Trophoblast cell (in vitro differentiated cells and primary cell): ENCODE measurements at regions not wholly inside any gene's neighbourhood (a gene's known extent, or its start where the extent isn't known, plus 50 kb on each side); places are given as distances from the start of the nearest gene placed in this dataset.

Experiments
- DNase-seq, 2 donors: peaks; one replicate each; pipeline ENCODE4 v3.0.0-alpha.2; 2016
- H2AFZ ChIP-seq: 2 replicates; pipeline ENCODE4 v1.6.1; 2013; ENCODE audit warnings: low read length, moderate library complexity, mild to moderate bottlenecking; ENCODE audit not compliant: insufficient read depth, poor library complexity
- H2AK5ac ChIP-seq: 2 replicates; pipeline ENCODE4 v1.6.1; 2013; ENCODE audit warnings: mild to moderate bottlenecking, low read length
- H2BK120ac ChIP-seq: 2 replicates; pipeline ENCODE4 v1.6.1; 2013; ENCODE audit warnings: low read length, mild to moderate bottlenecking, moderate library complexity; ENCODE audit not compliant: insufficient read depth, poor library complexity
- H2BK12ac ChIP-seq: 2 replicates; pipeline ENCODE4 v1.6.1; 2013; ENCODE audit warnings: mild to moderate bottlenecking, low read length, moderate library complexity
- H2BK5ac ChIP-seq: 2 replicates; pipeline ENCODE4 v1.6.1; 2013; ENCODE audit warnings: low read length, low read depth, moderate library complexity, mild to moderate bottlenecking; ENCODE audit not compliant: poor library complexity
- H3K14ac ChIP-seq: 2 replicates; pipeline ENCODE4 v1.6.1; 2013; ENCODE audit warnings: mild to moderate bottlenecking, low read length
- H3K18ac ChIP-seq: 2 replicates; pipeline ENCODE4 v1.6.1; 2013; ENCODE audit warnings: mild to moderate bottlenecking, low read length
- H3K23ac ChIP-seq: 2 replicates; pipeline ENCODE4 v1.6.1; 2013; ENCODE audit warnings: low read length
- H3K27ac ChIP-seq: 2 replicates; pipeline ENCODE4 v1.5.1; 2013; ENCODE audit warnings: low read depth, mild to moderate bottlenecking, inconsistent platforms, low read length, moderate library complexity
- H3K27me3 ChIP-seq: 2 replicates; pipeline ENCODE4 v1.6.1; 2013; ENCODE audit warnings: inconsistent platforms, mild to moderate bottlenecking, low read length, moderate library complexity; ENCODE audit not compliant: insufficient read depth
- H3K36me3 ChIP-seq, 2 experiments: 1 replicate in 1 of 2; 2 replicates in 1 of 2; pipeline ENCODE4 v1.6.1; 2013; ENCODE audit warnings: low read length in 2 of 2, mild to moderate bottlenecking in 2 of 2, moderate library complexity in 1 of 2; ENCODE audit not compliant: insufficient read depth in 2 of 2, control insufficient read depth in 1 of 2
- H3K4ac ChIP-seq: 2 replicates; pipeline ENCODE4 v1.6.1; 2013; ENCODE audit warnings: low read depth, mild to moderate bottlenecking, low read length, moderate library complexity
- H3K4me1 ChIP-seq, 2 experiments: 1 replicate in 1 of 2; 2 replicates in 1 of 2; pipeline ENCODE4 v1.6.1; 2013; ENCODE audit warnings: low read length in 2 of 2, mild to moderate bottlenecking in 2 of 2, moderate library complexity in 1 of 2; ENCODE audit not compliant: insufficient read depth in 2 of 2, control insufficient read depth in 1 of 2
- H3K4me2 ChIP-seq: 2 replicates; pipeline ENCODE4 v1.6.1; 2013; ENCODE audit warnings: inconsistent platforms, mild to moderate bottlenecking, low read length, moderate library complexity
- H3K4me3 ChIP-seq: 2 replicates; pipeline ENCODE4 v1.5.1; 2013; ENCODE audit warnings: mild to moderate bottlenecking, low read depth, low read length, inconsistent platforms
- H3K79me1 ChIP-seq: one replicate; pipeline ENCODE4 v1.6.1; 2013; ENCODE audit warnings: low read length
- H3K79me2 ChIP-seq: 2 replicates; pipeline ENCODE4 v1.6.1; 2013; ENCODE audit warnings: low read length, mild to moderate bottlenecking; ENCODE audit not compliant: control insufficient read depth, insufficient read depth, poor library complexity
- H3K9ac ChIP-seq: 2 replicates; pipeline ENCODE4 v1.6.1; 2013; ENCODE audit warnings: mild to moderate bottlenecking, low read length
- H3K9me3 ChIP-seq: 2 replicates; pipeline ENCODE4 v1.6.1; 2013; ENCODE audit warnings: low read depth, mild to moderate bottlenecking, control low read depth, inconsistent platforms, low read length; ENCODE audit not compliant: insufficient read depth
- H4K12ac ChIP-seq: 2 replicates; pipeline ENCODE4 v1.6.1; 2013; ENCODE audit warnings: low read depth, mild to moderate bottlenecking, low read length, moderate library complexity
- H4K8ac ChIP-seq: 2 replicates; pipeline ENCODE4 v1.6.1; 2013; ENCODE audit warnings: low read depth, mild to moderate bottlenecking, low read length, moderate library complexity
- H4K91ac ChIP-seq: one replicate; pipeline ENCODE4 v1.6.1; 2013; ENCODE audit warnings: low read depth, mild to moderate bottlenecking, low read length, moderate library complexity
- WGBS: extraction: QIAGEN DNeasy Blood & Tissue Kit; methylation state at CpG from one replicate; pipeline ENCODE4 v1.1.7; 2013; ENCODE audit warnings: missing lambda C conversion rate; ENCODE audit not compliant: insufficient read length, insufficient coverage; ENCODE audit errors: extremely low coverage; 5-methylcytosine and 5-hydroxymethylcytosine counted together

DNA sequence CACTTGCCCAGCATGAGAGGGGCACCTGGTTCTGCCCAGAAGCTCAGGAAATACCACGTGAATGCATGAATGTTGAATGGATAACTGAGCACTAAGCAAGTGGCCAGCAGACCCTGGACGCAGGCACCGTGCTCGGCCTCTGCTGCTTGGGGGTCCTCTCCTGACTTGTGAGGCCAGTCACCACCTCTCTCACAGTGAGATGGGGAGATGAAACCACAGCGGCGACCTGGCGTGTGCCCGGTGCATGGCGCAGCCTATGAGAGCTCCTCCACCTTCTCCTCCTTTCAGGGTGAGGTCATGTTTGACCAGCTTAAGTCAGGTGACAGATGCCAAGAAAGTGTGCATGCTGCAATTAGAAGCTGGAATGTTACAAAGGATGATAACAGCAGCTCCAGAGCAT, 75.5 kb downstream of the HMX1 start:
- H3K4me2 ChIP-seq, result no peak overlapping the region
- peaks cover 6% of the 10 kb centered on the region for H3K9me3 ChIP-seq
- no peak overlapping the region for H3K4ac ChIP-seq
- no peaks in the 10 kb centered on the region for H3K36me3 ChIP-seq
- H3K18ac ChIP-seq, result no peak overlapping the region
- no peak overlapping the region for H2BK5ac ChIP-seq
- H3K79me1 ChIP-seq, result no peaks in the 10 kb centered on the region
- H2AFZ ChIP-seq, result no peak overlapping the region
- no peak overlapping the region for H3K27ac ChIP-seq
- H4K91ac ChIP-seq, result no peak overlapping the region
- H3K27me3 ChIP-seq, result no peaks in the 10 kb centered on the region
- H3K14ac ChIP-seq, result no peak overlapping the region
- no peak overlapping the region for H3K9ac ChIP-seq
- WGBS, result no CpG with 5 or more reads among the region's 9 CpGs
- H3K4me1 ChIP-seq, result no peaks in the 10 kb centered on the region
- no peak overlapping the region for H4K12ac ChIP-seq
- H2AK5ac ChIP-seq, result no peak overlapping the region
- no peaks in the 10 kb centered on the region for H3K79me2 ChIP-seq
- DNase-seq, result no peak
- no peak overlapping the region for H4K8ac ChIP-seq
- H3K23ac ChIP-seq, result no peak overlapping the region
- H3K4me3 ChIP-seq, result no peak overlapping the region
- H2BK12ac ChIP-seq, result no peak overlapping the region
- no peak overlapping the region for H2BK120ac ChIP-seq

DNA sequence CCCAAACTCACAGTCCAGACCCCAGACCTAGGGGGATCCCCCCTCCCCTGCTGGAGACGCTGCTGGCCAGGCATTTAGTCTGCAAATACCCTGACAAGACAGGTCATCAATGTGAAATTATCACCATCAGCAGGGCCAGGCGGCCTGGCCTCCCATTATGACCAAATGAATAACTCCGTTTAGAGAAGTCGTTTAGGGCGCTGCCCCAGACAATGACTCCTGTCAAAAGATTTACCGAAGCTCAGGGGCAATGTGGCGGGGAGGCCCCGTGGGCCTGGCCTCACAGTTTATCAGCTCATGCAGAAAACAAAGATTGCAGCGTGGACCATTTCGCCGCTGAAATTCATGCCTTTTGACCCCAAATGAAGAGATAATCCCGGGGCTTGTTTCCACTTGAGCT, 76.5 kb downstream of the HMX1 start:
- no CpG with 5 or more reads among the region's 12 CpGs for WGBS
- no peak overlapping the region for H3K4ac ChIP-seq
- H3K4me3 ChIP-seq, result no peak overlapping the region
- H3K79me1 ChIP-seq, result no peaks in the 10 kb centered on the region
- no peak overlapping the region for H3K9ac ChIP-seq
- no peak overlapping the region for H3K27ac ChIP-seq
- H4K12ac ChIP-seq, result no peak overlapping the region
- H2BK120ac ChIP-seq, result no peak overlapping the region
- no peaks in the 10 kb centered on the region for H3K4me1 ChIP-seq
- H3K9me3 ChIP-seq, result peaks cover 10% of the 10 kb centered on the region
- H3K79me2 ChIP-seq, result no peaks in the 10 kb centered on the region
- no peak overlapping the region for H4K8ac ChIP-seq
- no peak overlapping the region for H3K23ac ChIP-seq
- no peaks in the 10 kb centered on the region for H3K36me3 ChIP-seq
- no peaks in the 10 kb centered on the region for H3K27me3 ChIP-seq
- H2AK5ac ChIP-seq, result no peak overlapping the region
- no peak overlapping the region for H3K18ac ChIP-seq
- no peak overlapping the region for H3K14ac ChIP-seq
- H3K4me2 ChIP-seq, result no peak overlapping the region
- no peak overlapping the region for H2BK12ac ChIP-seq
- no peak overlapping the region for H2AFZ ChIP-seq
- DNase-seq, result no peak
- no peak overlapping the region for H4K91ac ChIP-seq
- H2BK5ac ChIP-seq, result no peak overlapping the region

DNA sequence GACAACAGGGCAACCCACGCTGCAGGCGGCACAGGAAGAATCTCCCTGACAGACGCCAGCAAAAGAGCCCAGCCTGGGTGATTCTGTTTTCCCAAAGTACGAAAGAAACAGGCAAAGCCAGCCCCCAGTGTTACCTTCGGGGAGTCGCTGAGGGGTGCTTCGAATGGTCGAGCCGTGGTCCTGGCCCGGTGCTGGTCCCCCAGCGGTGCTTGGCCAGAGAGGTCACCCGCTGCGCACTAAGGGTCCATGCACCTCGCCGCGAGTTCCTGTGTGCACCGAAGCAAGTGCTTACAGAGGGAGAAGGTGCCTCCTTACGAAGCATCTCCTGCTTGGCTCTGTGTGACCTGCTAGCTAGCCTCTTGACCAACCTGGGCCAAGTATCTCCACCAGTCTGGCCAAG, 77.1 kb downstream of the HMX1 start:
- Histone ChIP-seq H2AK5ac (no peak overlapping the region), H4K8ac (no peak overlapping the region), H4K91ac (no peak overlapping the region), H3K4me1 (no peaks in the 10 kb centered on the region), H3K23ac (no peak overlapping the region), H3K4me3 (no peak overlapping the region), H2BK5ac (no peak overlapping the region), H3K27me3 (no peaks in the 10 kb centered on the region), H3K79me1 (no peaks in the 10 kb centered on the region), H3K36me3 (no peaks in the 10 kb centered on the region), H4K12ac (no peak overlapping the region), H3K9me3 (peaks cover 10% of the 10 kb centered on the region), H2BK120ac (no peak overlapping the region), H2BK12ac (no peak overlapping the region), H3K14ac (no peak overlapping the region), H2AFZ (no peak overlapping the region), H3K18ac (no peak overlapping the region), H3K4me2 (no peak overlapping the region), H3K27ac (no peak overlapping the region), H3K79me2 (no peaks in the 10 kb centered on the region), H3K4ac (no peak overlapping the region), H3K9ac (no peak overlapping the region)
- no peak for DNase-seq
- WGBS, result no CpG with 5 or more reads among the region's 18 CpGs

DNA sequence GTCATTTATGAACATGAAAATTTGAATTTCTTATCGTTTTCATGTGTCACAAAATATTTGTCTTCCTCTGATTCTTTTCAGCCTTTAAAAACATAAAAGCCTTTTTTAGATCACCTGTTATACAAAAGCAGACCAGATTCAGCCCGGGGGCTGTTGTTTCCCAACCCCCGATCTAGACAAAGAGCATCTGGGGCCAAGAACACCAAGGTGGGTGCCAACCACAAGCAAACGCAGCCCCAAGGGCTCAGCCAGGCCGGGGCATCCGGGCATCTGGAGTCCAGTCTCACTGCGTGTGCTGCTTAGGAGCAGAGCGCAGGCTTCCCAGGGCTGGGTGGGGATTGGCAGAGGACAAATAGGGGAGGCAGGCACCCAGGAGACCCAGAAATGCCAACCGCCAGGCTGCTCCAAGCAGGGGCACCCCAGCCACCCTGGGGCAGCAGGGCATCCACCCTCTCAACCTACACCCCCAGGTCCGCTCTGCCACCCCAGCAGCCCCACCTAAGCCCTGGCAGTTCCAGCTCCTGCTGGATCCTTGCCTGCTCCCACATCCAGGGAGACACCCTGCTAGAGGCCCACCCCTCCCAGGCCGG, 78.0 kb downstream of the HMX1 start:
- Histone ChIP-seq H3K27me3 (no peaks in the 10 kb centered on the region), H3K9ac (no peak overlapping the region), H4K8ac (no peak overlapping the region), H2AK5ac (no peak overlapping the region), H3K18ac (no peak overlapping the region), H2AFZ (no peak overlapping the region), H3K4me3 (no peak overlapping the region), H3K4ac (no peak overlapping the region), H3K79me2 (no peaks in the 10 kb centered on the region), H3K4me1 (no peaks in the 10 kb centered on the region), H4K91ac (no peak overlapping the region), H2BK5ac (no peak overlapping the region), H3K79me1 (no peaks in the 10 kb centered on the region), H3K36me3 (no peaks in the 10 kb centered on the region), H4K12ac (no peak overlapping the region), H3K27ac (no peak overlapping the region), H3K9me3 (peaks cover 10% of the 10 kb centered on the region), H2BK12ac (no peak overlapping the region), H3K4me2 (no peak overlapping the region), H3K23ac (no peak overlapping the region), H3K14ac (no peak overlapping the region), H2BK120ac (no peak overlapping the region)
- DNase-seq, result no peak
- WGBS, result no CpG with 5 or more reads among the region's 11 CpGs
